AG09309 (cell line): ENCODE measurements at regions not wholly inside any gene's neighbourhood (a gene's known extent, or its start where the extent isn't known, plus 50 kb on each side); places are given as distances from the start of the nearest gene placed in this dataset.

Source experiments
- DNase-seq: peaks from one replicate; pipeline ENCODE4 v3.0.0-alpha.2; 2010; ENCODE audit warnings: low read depth
- H3K4me3 ChIP-seq: 2 replicates; pipeline ENCODE4 v1.5.1; 2011; ENCODE audit warnings: mild to moderate bottlenecking, low read depth, low read length, moderate library complexity; ENCODE audit not compliant: control insufficient read depth
- TF ChIP-seq, protein P1 (sequence below): IDR thresholded peaks from 2 replicates; pipeline ENCODE4 v1.5.1; 2011; ENCODE audit warnings: mild to moderate bottlenecking, low read depth, low read length, inconsistent platforms; ENCODE audit not compliant: insufficient read depth, control insufficient read depth; ENCODE audit errors: missing control alignments

DNA sequence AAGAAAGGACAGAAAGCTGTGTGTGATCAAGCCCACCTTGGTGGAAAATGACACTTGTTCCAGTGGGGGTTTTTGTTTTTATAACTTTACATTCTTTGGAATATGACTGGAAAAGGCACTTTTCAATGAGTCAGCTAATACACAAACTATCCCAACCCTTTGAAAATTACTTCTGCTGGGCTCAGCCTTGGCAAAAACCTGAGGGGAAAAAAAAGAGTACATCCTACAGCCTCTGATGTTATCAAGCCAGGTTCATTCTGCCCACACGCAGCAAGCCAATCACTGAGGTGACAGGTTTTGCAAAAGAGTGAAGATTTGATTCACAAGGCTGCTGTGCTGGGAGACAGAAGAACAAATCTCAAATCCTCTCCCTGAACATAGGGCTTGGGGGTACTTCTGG lies 484.5 kb upstream of the ERCC4 start:
- TF ChIP-seq, protein P1, sequence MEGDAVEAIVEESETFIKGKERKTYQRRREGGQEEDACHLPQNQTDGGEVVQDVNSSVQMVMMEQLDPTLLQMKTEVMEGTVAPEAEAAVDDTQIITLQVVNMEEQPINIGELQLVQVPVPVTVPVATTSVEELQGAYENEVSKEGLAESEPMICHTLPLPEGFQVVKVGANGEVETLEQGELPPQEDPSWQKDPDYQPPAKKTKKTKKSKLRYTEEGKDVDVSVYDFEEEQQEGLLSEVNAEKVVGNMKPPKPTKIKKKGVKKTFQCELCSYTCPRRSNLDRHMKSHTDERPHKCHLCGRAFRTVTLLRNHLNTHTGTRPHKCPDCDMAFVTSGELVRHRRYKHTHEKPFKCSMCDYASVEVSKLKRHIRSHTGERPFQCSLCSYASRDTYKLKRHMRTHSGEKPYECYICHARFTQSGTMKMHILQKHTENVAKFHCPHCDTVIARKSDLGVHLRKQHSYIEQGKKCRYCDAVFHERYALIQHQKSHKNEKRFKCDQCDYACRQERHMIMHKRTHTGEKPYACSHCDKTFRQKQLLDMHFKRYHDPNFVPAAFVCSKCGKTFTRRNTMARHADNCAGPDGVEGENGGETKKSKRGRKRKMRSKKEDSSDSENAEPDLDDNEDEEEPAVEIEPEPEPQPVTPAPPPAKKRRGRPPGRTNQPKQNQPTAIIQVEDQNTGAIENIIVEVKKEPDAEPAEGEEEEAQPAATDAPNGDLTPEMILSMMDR: no peak
- DNase-seq: no peak
- H3K4me3 ChIP-seq: no peak overlapping the region

DNA sequence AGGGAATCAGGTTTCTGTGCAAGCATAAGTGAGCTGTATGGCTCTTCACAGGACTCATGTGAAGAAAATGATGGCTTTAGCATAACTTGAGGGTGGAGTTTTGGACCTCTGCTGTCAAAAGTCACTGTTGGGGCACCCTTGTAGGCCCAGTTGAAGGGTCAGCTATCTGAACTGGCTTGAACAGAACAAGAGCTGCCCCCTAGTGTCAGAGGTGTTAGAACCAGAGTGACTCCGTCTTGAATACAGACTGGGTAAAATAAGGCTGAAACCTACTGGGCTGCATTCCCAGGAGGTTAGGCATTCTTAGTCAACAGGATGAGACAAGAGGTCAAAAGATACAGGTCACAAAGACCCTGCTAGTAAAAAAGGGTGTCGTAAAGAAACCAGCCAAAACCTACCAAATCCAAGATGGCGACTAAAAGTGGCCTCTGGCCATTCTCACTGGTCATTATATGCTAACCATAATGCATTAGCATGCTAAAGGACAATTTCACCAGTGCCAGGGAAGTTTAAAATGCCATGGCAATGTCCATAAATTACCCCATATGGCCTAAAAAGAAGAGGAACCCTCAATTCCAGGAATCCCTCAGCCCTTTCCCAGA lies 484.0 kb upstream of the ERCC4 start:
- TF ChIP-seq, protein P1: no peak
- H3K4me3 ChIP-seq: no peak overlapping the region
- DNase-seq: no peak

GRCh38 chr16:13436641-13437412 lies 483.1 kb upstream of the ERCC4 start:
- TF ChIP-seq, protein P1: no peak
- no peak for DNase-seq
- no peak overlapping the region for H3K4me3 ChIP-seq

- DNase-seq: no peak
- no peak overlapping the region for H3K4me3 ChIP-seq
- TF ChIP-seq, protein P1: no peak
Observed at GRCh38 chr16:13437413-13437795, 482.6 kb upstream of the ERCC4 start.

DNA sequence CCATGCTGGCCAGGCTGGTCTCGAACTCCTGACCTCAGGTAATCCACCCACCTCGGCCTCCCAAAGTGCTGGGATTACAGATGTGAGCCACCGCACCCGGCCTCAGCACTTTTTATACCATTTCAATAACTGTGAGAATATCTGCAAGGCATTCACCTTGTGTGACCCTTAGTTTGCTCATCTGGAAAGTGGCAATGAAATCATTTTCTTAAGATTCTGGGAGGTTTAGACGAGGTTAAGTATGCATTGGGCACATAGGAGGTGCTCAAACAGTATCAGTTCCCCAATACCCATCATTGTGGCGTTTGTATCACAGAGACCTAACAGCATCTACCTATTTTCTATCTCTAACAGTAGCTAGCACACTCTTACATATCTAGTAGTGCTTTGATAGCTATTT lies 481.9 kb upstream of the ERCC4 start:
- TF ChIP-seq, protein P1: no peak

GRCh38 chr16:13439766-13440165 lies 480.2 kb upstream of the ERCC4 start:
- no peak for DNase-seq
- TF ChIP-seq, protein P1: no peak
- no peak overlapping the region for H3K4me3 ChIP-seq

More for the DNA sequence above, 481.9 kb upstream of the ERCC4 start:
- DNase-seq: no peak
- no peak overlapping the region for H3K4me3 ChIP-seq
